Activated naive CD4-positive, alpha-beta T cell (primary cell): ENCODE measurements at regions not wholly inside any gene's neighbourhood (a gene's known extent, or its start where the extent isn't known, plus 50 kb on each side); places are given as distances from the start of the nearest gene placed in this dataset.

Source experiments
- DNase-seq, 4 experiments: peaks; one replicate each; lab custom pipeline; 2025; lab: John Stamatoyannopoulos, UW

GRCh38 chr11:70725739-70726138 is 327.4 kb downstream of the CTTN start:
- no peak for DNase-seq

DNA sequence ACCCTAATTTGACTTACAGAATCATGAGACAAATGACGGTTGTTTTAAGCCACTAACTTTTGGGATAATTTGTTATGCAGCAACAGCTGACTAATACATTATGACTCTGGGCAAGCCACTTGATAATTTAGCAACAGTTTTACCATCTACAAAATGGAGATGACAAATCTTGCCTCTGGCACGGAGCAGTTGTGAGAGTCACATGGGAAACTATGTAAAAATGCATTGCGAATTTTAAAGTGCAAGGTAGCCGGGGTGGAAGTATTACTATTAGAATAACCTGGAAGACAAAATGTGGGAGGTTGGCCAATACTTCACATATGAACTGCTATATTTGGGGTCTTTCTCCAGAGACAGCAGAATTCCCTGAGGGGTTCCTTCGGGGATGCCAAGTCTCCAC is 328.7 kb downstream of the CTTN start:
- no peak for DNase-seq

GRCh38 chr11:70727899-70728620 is 329.7 kb downstream of the CTTN start:
- DNase-seq: no peak

DNA sequence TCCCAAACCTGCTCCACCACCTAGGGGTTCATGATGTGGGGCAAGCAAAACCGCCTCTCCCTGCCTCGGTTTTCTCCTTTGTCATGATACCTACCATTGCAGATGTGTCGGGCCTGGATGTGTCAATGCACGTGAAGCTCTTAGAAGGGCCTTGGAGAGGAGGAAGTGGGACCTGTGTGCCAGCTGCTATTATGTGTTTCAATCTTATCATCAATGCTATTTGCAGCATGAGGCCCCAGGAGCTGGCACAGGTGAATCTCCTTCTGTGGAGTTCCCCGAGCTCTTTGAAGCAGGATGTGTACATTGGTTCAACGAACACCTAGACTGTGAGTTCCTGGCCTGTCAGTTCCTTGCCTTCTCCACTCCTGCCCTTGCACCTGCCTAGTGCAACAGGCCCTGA is 331.6 kb downstream of the CTTN start:
- DNase-seq: no peak

GRCh38 chr11:70730411-70730810 is 332.1 kb downstream of the CTTN start:
- no peak for DNase-seq

DNA sequence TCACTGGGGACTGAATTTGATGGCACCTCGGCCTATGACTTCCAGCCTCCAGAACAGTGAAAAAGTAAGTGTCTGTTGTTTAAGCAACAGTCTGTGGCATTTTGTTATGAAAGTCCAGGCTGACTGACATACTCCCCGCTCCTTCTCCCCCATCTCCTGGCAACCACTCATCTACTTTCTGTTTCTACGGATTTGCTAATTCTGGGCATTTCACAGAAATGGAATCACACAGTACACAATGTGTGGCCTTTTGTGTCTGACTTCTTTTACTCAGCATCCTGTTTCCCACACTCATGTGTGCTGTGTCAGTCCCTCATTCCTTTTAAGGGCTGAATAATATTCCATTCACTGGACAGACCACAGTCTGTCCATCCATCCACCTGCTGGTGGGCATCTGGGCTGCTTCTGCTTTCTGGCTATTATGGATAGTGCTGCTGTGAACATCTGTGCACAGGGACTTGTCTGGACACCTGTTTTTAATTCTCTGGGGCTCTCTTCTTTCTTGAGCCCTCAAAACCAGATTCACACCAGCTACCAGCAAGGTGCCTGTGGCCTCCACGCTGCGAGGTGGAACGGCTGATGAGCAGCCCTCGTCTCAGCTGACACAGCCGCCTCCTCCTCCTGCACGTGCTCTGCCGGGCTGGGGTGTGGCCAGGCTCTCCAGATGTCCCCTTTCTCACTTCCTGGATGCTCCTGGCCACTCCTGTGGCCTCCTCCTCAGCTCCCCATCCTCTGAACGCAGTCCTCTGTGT is 333.1 kb downstream of the CTTN start:
- no peak for DNase-seq

- DNase-seq: no peak
Observed at GRCh38 chr11:70732023-70732880, 333.9 kb downstream of the CTTN start.

- DNase-seq: no peak
Observed at GRCh38 chr11:70732881-70733196, 334.5 kb downstream of the CTTN start.

DNA sequence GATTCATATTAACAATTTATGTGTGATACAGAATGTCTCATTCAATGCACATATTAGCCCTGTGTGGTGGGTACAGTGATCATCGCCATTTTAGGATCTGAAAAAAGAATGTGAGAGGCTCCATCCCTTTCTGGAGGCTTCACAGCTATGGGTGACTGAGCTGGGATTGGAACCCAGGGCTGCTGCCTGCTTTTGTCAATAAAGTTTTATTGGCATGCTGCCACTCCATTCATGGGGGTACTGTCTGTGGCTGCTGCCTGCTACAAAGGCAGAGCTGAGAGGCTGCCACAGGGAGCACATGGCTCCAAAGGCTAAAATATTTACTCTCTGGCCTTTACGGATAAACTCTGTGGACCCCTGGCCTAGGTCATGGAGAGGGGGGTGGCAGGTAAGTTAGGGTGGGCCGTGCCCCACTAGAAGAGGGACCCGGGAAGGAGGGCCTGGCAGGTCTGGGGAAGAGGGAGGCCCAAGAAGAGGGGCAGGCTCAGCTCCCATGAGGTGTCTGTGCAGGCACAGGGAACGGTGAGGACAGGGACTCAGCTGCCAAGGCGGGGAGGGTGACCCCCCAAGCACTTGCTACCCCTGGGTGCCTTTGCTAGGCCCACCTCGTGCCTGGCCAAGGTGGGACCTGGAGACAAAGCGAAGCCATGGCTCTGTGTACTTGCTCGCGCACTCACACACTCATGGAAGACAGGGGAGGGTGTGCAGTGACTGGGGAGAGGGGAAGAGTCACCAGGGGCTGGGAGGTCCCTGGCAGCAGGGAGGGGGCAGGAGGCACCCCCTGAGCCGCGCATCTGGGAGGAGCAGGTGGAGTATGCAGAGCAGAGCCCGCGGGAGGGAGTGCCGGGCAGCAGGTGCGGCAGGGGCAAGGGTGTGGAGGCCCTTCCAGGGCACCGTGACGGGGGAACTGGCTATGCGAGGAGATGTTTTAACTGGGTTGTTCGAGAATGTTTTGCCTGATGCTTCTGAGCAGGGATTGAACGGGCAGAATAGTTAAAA is 335.3 kb downstream of the CTTN start:
- no peak for DNase-seq

DNA sequence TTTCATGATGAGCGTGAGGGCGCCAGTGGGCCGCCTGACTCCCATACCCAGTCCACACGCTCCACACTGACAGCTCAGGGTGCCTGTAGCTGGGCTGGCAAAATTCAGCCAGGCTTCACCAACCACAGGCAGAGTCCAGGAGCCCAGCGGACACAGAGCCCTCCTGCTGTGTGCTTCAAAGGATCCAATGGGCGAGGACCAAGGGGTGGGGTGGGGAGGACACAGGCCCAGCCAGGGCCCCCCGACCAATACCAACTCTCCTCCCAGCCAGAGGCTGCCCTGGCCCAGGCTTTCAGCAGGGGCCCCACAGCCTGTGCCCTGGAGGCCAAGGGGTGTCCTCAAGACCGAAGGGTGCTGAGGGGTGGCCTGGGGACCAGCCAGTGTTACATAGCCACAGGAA is 336.1 kb downstream of the CTTN start:
- no peak for DNase-seq

GRCh38 chr11:70734911-70735310 is 336.6 kb downstream of the CTTN start:
- DNase-seq: no peak

GRCh38 chr11:70735976-70736375 is 337.6 kb downstream of the CTTN start:
- no peak for DNase-seq

- no peak for DNase-seq
Observed at GRCh38 chr11:70736461-70736860, 338.1 kb downstream of the CTTN start.

DNA sequence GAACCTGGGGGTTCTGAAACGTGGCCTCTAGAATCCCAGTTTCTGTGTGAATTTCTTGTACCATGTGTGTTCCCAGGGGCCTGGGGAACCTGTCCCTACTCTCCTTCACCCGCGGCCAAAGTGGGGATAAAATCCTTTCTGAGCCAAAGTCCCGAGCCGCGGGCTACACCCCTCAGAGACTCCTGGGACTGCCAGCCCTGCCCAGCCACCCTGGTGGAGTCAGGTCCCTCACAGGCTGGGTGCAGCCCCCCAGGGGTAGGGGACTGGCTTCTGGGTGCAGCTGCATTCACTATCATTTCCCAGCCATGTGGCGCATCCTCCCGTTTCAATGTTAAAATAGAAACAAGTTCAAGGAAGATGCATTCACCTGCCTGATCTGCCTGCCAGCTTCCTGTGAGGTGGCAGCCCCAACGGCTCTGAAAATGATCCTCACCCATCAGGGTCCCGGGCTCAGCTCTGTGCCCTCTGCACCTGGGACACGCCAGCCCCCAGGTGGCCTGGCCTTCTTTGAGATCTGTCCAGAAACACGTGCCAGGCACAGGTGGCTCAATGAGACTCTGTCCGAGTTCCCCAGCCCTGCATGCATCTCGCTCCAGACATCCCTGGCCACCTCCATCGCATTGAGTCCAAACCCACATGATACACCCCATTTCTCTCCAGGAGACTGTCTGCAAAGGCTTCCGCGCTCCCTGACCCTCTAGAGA is 338.8 kb downstream of the CTTN start:
- no peak for DNase-seq

DNA sequence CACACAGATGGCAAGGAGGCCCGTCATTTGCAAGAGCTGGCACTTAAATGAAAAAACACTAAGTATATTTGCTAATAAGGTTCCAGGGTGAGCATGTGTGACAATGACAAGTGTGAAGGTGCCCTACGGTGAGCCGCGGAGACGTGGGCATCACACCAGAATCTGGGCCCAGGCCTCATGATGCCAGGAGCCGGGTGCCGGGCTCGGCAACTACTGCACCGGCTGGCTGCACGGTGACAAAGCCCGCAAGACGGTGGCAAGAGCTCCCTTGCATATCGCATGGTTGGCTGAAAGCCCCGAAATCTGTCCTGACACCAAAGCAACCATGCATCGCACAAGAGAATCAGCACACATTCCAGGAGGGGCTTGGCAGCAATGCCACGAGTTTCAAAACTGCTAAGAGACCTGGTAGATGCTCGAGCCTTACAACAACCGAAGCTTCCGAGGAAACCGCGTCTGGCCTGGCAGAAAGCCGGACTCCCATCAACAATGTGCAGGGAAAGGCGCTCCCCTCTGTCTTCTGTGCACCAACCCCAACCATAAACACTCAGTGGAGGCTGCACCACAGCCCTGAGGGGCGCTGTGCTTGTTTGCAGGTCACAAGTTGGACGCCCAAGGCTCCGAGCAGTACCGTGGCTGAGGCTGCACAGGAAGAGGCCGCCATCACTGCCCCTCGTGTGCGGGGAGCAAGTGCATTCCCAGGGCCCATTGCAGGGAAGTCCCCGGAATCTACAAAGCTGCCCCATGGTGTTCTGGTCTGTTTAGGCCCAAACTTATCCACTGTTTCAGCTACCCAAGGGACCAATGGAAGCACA is 339.7 kb downstream of the CTTN start:
- DNase-seq: no peak

- no peak for DNase-seq
Observed at GRCh38 chr11:70738661-70739060, 340.3 kb downstream of the CTTN start.

- no peak for DNase-seq
Observed at GRCh38 chr11:70739091-70739490, 340.8 kb downstream of the CTTN start.

GRCh38 chr11:70739811-70740487 is 341.6 kb downstream of the CTTN start:
- DNase-seq: no peak

- DNase-seq: no peak
Observed at GRCh38 chr11:70740488-70740851, 342.1 kb downstream of the CTTN start.

GRCh38 chr11:70741085-70741484 is 342.8 kb downstream of the CTTN start:
- no peak for DNase-seq
